Loucy (cell line): ENCODE measurements at regions not wholly inside any gene's neighbourhood (a gene's known extent, or its start where the extent isn't known, plus 50 kb on each side); places are given as distances from the start of the nearest gene placed in this dataset.

Experiments
- H2AFZ ChIP-seq: fragments of 200-600 bp; sonication (generic); 2 replicates; pipeline ENCODE4 v1.6.0; 2016; ENCODE audit warnings: antibody characterized with exemption, mild to moderate bottlenecking, low read length, moderate library complexity
- H3F3A ChIP-seq: fragments of 200-600 bp; 2 replicates; pipeline ENCODE4 v1.6.0; 2016; ENCODE audit warnings: antibody characterized with exemption, low read depth, mild to moderate bottlenecking
- H3K27me3 ChIP-seq: fragments of 200-600 bp; sonication (generic); 2 replicates; pipeline ENCODE4 v1.6.1; 2014; ENCODE audit warnings: low read length, mild to moderate bottlenecking; ENCODE audit not compliant: insufficient read depth, poor library complexity, severe bottlenecking
- H3K36me3 ChIP-seq: fragments of 200-600 bp; sonication (generic); 2 replicates; pipeline ENCODE4 v1.6.1; 2016; ENCODE audit warnings: low read length; ENCODE audit not compliant: insufficient read depth
- H3K4me1 ChIP-seq: fragments of 200-600 bp; sonication (generic); 2 replicates; pipeline ENCODE4 v1.5.1; 2014; ENCODE audit warnings: low read length, mild to moderate bottlenecking; ENCODE audit not compliant: insufficient read depth, poor library complexity, severe bottlenecking
- H3K4me2 ChIP-seq: fragments of 200-600 bp; sonication (generic); 2 replicates; pipeline ENCODE4 v1.6.0; 2014; ENCODE audit warnings: antibody characterized with exemption, low read length, low read depth, mild to moderate bottlenecking; ENCODE audit not compliant: poor library complexity, severe bottlenecking
- H3K4me3 ChIP-seq: fragments of 200-600 bp; sonication (generic); 2 replicates; pipeline ENCODE4 v1.5.1; 2014; ENCODE audit warnings: low read length, mild to moderate bottlenecking, mixed read lengths; ENCODE audit not compliant: poor library complexity, severe bottlenecking
- H3K79me2 ChIP-seq: fragments of 200-600 bp; sonication (generic); 2 replicates; pipeline ENCODE4 v1.6.1; 2014; ENCODE audit warnings: low read length; ENCODE audit not compliant: insufficient read depth
- H3K9ac ChIP-seq: fragments of 200-600 bp; sonication (generic); 2 replicates; pipeline ENCODE4 v1.6.0; 2014; ENCODE audit warnings: mild to moderate bottlenecking, low read depth, low read length, moderate library complexity; ENCODE audit not compliant: poor library complexity, severe bottlenecking
- H3K9me2 ChIP-seq: fragments of 200-600 bp; sonication (generic); replicated peaks from 2 replicates; pipeline ENCODE4 v1.6.1; 2016; ENCODE audit warnings: low read depth, low read length, mixed read lengths
- H3K9me3 ChIP-seq: fragments of 200-600 bp; sonication (generic); 2 replicates; pipeline ENCODE4 v1.6.1; 2014; ENCODE audit warnings: mild to moderate bottlenecking, antibody characterized with exemption, low read length, low read depth; ENCODE audit not compliant: insufficient read depth
- H4K20me1 ChIP-seq: fragments of 200-600 bp; sonication (generic); 2 replicates; pipeline ENCODE4 v1.6.0; 2014; ENCODE audit warnings: antibody characterized with exemption, low read length, mild to moderate bottlenecking; ENCODE audit not compliant: insufficient read depth, poor library complexity, severe bottlenecking
- CTCF ChIP-seq: fragments of 200-600 bp; sonication (generic); conservative IDR thresholded peaks from 2 replicates; pipeline ENCODE4 v1.5.1; 2014; ENCODE audit warnings: mild to moderate bottlenecking, antibody characterized with exemption, low read length
- EZH2phosphoT487 ChIP-seq: fragments of 200-600 bp; IDR thresholded peaks from 2 replicates; pipeline ENCODE4 v1.6.1; 2018; ENCODE audit warnings: antibody characterized with exemption, mild to moderate bottlenecking, moderate library complexity, borderline replicate concordance

GRCh38 chr10:62581351-62581750 lies 207.2 kb downstream of the ZNF365 start:
- Histone ChIP-seq H3F3A (no peaks in the 10 kb centered on the region), H3K4me1 (no peaks in the 10 kb centered on the region), H2AFZ (no peak overlapping the region), H3K9me2 (no peaks in the 10 kb centered on the region), H4K20me1 (no peaks in the 10 kb centered on the region), H3K36me3 (no peaks in the 10 kb centered on the region), H3K4me2 (no peak overlapping the region), H3K27me3 (no peaks in the 10 kb centered on the region), H3K9ac (no peak overlapping the region), H3K79me2 (no peaks in the 10 kb centered on the region), H3K4me3 (no peak overlapping the region), H3K9me3 (no peaks in the 10 kb centered on the region)
- no peak for TF ChIP-seq CTCF
- no peak for TF ChIP-seq EZH2phosphoT487

- TF ChIP-seq CTCF: no peak
- TF ChIP-seq EZH2phosphoT487: no peak
- Histone ChIP-seq H4K20me1 (no peaks in the 10 kb centered on the region), H3K4me1 (no peaks in the 10 kb centered on the region), H3K4me3 (no peak overlapping the region), H3K36me3 (no peaks in the 10 kb centered on the region), H3K9me3 (no peaks in the 10 kb centered on the region), H3F3A (no peaks in the 10 kb centered on the region), H2AFZ (no peak overlapping the region), H3K4me2 (no peak overlapping the region), H3K9ac (no peak overlapping the region), H3K9me2 (no peaks in the 10 kb centered on the region), H3K27me3 (no peaks in the 10 kb centered on the region), H3K79me2 (no peaks in the 10 kb centered on the region)
Measured at GRCh38 chr10:62582101-62582705, 208.0 kb downstream of the ZNF365 start.

- no peaks in the 10 kb centered on the region for H3K27me3 ChIP-seq
- no peaks in the 10 kb centered on the region for H3F3A ChIP-seq
- H4K20me1 ChIP-seq: no peaks in the 10 kb centered on the region
- H3K4me3 ChIP-seq: no peak overlapping the region
- no peak overlapping the region for H2AFZ ChIP-seq
- H3K9ac ChIP-seq: no peak overlapping the region
- no peaks in the 10 kb centered on the region for H3K36me3 ChIP-seq
- H3K9me2 ChIP-seq: no peaks in the 10 kb centered on the region
- TF ChIP-seq CTCF: no peak
- no peak for TF ChIP-seq EZH2phosphoT487
- H3K4me1 ChIP-seq: no peaks in the 10 kb centered on the region
- no peaks in the 10 kb centered on the region for H3K79me2 ChIP-seq
- H3K4me2 ChIP-seq: no peak overlapping the region
- H3K9me3 ChIP-seq: no peaks in the 10 kb centered on the region
Measured at GRCh38 chr10:62582804-62583208, 208.6 kb downstream of the ZNF365 start.
